ENCODE measurements at regions not wholly inside any gene's neighbourhood (a gene's known extent, or its start where the extent isn't known, plus 50 kb on each side); places are given as distances from the start of the nearest gene placed in this dataset.

DNA sequence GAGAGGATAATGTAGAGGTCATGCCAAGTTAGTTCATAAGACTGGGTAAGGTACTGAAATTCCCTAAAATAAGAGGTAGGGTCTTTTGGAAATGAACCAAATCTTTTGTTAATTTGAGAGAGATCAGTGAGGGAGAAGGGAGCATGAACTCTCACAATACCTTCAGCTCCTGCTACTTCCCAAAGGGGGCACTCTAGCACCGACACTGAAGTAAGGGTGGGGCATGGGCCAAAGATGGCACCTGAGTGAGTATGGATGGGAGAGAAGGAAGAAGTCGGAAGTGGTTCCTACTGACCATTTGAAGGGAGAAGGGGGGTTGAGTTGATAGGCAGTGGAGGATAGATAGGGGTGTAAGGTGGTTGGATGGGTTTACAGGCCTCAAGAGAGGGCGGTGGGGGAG is 86.6 kb downstream of the ZNF737 start:
- Mint-ChIP-seq H3K27ac (ENCODE audit: unreplicated experiment) (no peak overlapping the region), H3K27me3 (ENCODE audit: insufficient read depth, unreplicated experiment) (no peaks in the 10 kb centered on the region), H3K4me1 (ENCODE audit: low read depth, unreplicated experiment) (no peaks in the 10 kb centered on the region), H3K36me3 (ENCODE audit: insufficient read depth, unreplicated experiment) (peaks cover 5% of the 10 kb centered on the region), H3K4me3 (ENCODE audit: unreplicated experiment) (no peak overlapping the region), H3K9me3 (ENCODE audit: unreplicated experiment) (peaks cover 58% of the 10 kb centered on the region)
- Histone ChIP-seq H3K4me3 (ENCODE audit: low read depth, low read length) (no peak overlapping the region), H3K9me3 (no peaks in the 10 kb centered on the region), H3K36me3 (ENCODE audit: control insufficient read depth, insufficient read depth, low read length) (no peaks in the 10 kb centered on the region), H3K4me1 (no peaks in the 10 kb centered on the region), H3K27me3 (replicated peaks; ENCODE audit: control insufficient read depth, insufficient read depth, low read length) (no peaks in the 10 kb centered on the region)
- TF ChIP-seq, protein P1, sequence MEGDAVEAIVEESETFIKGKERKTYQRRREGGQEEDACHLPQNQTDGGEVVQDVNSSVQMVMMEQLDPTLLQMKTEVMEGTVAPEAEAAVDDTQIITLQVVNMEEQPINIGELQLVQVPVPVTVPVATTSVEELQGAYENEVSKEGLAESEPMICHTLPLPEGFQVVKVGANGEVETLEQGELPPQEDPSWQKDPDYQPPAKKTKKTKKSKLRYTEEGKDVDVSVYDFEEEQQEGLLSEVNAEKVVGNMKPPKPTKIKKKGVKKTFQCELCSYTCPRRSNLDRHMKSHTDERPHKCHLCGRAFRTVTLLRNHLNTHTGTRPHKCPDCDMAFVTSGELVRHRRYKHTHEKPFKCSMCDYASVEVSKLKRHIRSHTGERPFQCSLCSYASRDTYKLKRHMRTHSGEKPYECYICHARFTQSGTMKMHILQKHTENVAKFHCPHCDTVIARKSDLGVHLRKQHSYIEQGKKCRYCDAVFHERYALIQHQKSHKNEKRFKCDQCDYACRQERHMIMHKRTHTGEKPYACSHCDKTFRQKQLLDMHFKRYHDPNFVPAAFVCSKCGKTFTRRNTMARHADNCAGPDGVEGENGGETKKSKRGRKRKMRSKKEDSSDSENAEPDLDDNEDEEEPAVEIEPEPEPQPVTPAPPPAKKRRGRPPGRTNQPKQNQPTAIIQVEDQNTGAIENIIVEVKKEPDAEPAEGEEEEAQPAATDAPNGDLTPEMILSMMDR (IDR thresholded peaks at IDR 0.05; ENCODE audit: insufficient read depth in 1 of 2, low read depth in 1 of 2, low read length in 1 of 2, severe bottlenecking in 1 of 2, unreplicated experiment in 1 of 2), result no peak
- DNase-seq, result no peak
- no TSS peak for BruUV-seq (replicated peaks)
- intact Hi-C loops (cut with micrococcal nuclease; ENCODE audit: unreplicated experiment), result no loop called here
- POLR2A ChIA-PET, result no interaction called here
- CTCF ChIA-PET, result no interaction called here

DNA sequence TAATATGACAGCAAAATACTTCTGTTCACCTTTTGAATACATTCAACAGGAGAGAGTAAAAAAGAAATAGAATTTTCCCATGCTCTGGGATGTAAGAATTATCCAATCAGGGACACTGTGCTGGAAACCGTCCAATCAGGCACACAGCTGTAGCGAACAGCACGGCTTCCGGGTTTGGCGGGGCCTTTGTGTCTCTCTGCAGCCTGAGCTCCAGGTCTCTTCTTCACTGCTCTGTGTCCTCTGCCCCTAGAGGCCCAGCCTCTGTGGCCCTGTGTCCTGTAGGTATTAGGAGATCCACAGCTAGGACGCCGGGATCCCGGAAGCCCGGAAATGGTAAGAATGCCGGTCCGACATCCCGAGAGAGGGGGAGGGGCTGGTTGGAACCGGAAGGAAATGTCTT is 92.7 kb downstream of the ZNF737 start:
- Histone ChIP-seq H3K4me1 (no peaks in the 10 kb centered on the region), H3K27me3 (replicated peaks; ENCODE audit: control insufficient read depth, insufficient read depth, low read length) (no peaks in the 10 kb centered on the region), H3K9me3 (no peaks in the 10 kb centered on the region), H3K36me3 (ENCODE audit: control insufficient read depth, insufficient read depth, low read length) (no peaks in the 10 kb centered on the region), H3K4me3 (ENCODE audit: low read depth, low read length) (no peak overlapping the region)
- H3K27ac Mint-ChIP-seq (ENCODE audit: unreplicated experiment), result no peak overlapping the region
- ChIA-PET CTCF (no interaction called here), POLR2A (no interaction called here)
- BruUV-seq (replicated peaks), result no TSS peak
- H3K27me3 Mint-ChIP-seq (ENCODE audit: insufficient read depth, unreplicated experiment), result no peaks in the 10 kb centered on the region
- no peak for DNase-seq
- TF ChIP-seq, protein P1 (IDR thresholded peaks at IDR 0.05; ENCODE audit: insufficient read depth in 1 of 2, low read depth in 1 of 2, low read length in 1 of 2, severe bottlenecking in 1 of 2, unreplicated experiment in 1 of 2), result no peak
- intact Hi-C loops (cut with micrococcal nuclease; ENCODE audit: unreplicated experiment), result no loop called here
- H3K9me3 Mint-ChIP-seq (ENCODE audit: unreplicated experiment), result peaks cover 49% of the 10 kb centered on the region
- peaks cover 5% of the 10 kb centered on the region for H3K36me3 Mint-ChIP-seq (ENCODE audit: insufficient read depth, unreplicated experiment)
- no peak overlapping the region for H3K4me3 Mint-ChIP-seq (ENCODE audit: unreplicated experiment)
- H3K4me1 Mint-ChIP-seq (ENCODE audit: low read depth, unreplicated experiment), result no peaks in the 10 kb centered on the region

DNA sequence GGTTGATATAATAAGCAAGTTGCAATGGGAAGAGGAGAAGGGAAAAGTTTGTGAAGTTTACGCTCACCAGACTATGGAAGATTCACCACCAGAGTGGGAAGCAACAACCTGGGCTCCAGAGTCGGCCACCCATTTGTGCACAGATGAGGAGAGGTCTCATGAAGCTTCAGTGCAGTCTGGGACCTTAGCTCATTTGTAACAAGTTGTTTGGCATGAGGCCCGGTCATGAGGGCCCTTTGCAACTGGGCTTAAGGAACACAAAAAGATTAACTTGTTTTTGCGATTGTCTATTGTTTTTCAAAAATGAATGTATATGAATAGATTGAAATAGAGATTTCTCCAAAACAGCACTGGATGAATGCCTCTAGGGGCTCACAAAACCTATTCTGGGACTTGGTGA is 94.2 kb downstream of the ZNF737 start:
- intact Hi-C loops (cut with micrococcal nuclease; ENCODE audit: unreplicated experiment), result no loop called here
- Histone ChIP-seq H3K4me1 (no peaks in the 10 kb centered on the region), H3K4me3 (ENCODE audit: low read depth, low read length) (no peak overlapping the region), H3K27me3 (replicated peaks; ENCODE audit: control insufficient read depth, insufficient read depth, low read length) (no peaks in the 10 kb centered on the region), H3K9me3 (no peaks in the 10 kb centered on the region), H3K36me3 (ENCODE audit: control insufficient read depth, insufficient read depth, low read length) (no peaks in the 10 kb centered on the region)
- ChIA-PET CTCF (no interaction called here), POLR2A (no interaction called here)
- Mint-ChIP-seq H3K9me3 (ENCODE audit: unreplicated experiment) (peaks cover 35% of the 10 kb centered on the region), H3K27ac (ENCODE audit: unreplicated experiment) (no peak overlapping the region), H3K36me3 (ENCODE audit: insufficient read depth, unreplicated experiment) (peaks cover 3% of the 10 kb centered on the region), H3K4me3 (ENCODE audit: unreplicated experiment) (no peak overlapping the region), H3K4me1 (ENCODE audit: low read depth, unreplicated experiment) (no peaks in the 10 kb centered on the region), H3K27me3 (ENCODE audit: insufficient read depth, unreplicated experiment) (no peaks in the 10 kb centered on the region)
- DNase-seq, result no peak
- BruUV-seq (replicated peaks), result no TSS peak
- TF ChIP-seq, protein P1 (IDR thresholded peaks at IDR 0.05; ENCODE audit: insufficient read depth in 1 of 2, low read depth in 1 of 2, low read length in 1 of 2, severe bottlenecking in 1 of 2, unreplicated experiment in 1 of 2), result no peak

Measured in Caco-2 (cell line).